ENCODE measurements at regions not wholly inside any gene's neighbourhood (a gene's known extent, or its start where the extent isn't known, plus 50 kb on each side); places are given as distances from the start of the nearest gene placed in this dataset.

GRCh38 chr10:28872587-28873165 is 195.4 kb downstream of the BAMBI start:
- Histone ChIP-seq H3K4me3 (ENCODE audit: low read depth in 1 of 3, low read length in 3 of 3) (no peak overlapping the region), H3K4me1 (ENCODE audit: control insufficient read depth in 4 of 4, insufficient read depth in 4 of 4, low read length in 3 of 4) (peaks cover 0 to 7% (median 6%) of the 10 kb centered on the region in 4 donors), H3K9ac (ENCODE audit: low read depth in 1 of 2, low read length in 2 of 2) (no peak overlapping the region), H3K27me3 (ENCODE audit: control insufficient read depth in 4 of 4, insufficient read depth in 4 of 4, low read length in 3 of 4) (no peaks in the 10 kb centered on the region), H3K9me3 (ENCODE audit: control insufficient read depth in 4 of 4, low read length in 3 of 4) (no peaks in the 10 kb centered on the region), H3K27ac (ENCODE audit: low read depth in 1 of 2, low read length in 2 of 2) (no peak overlapping the region), H3K36me3 (ENCODE audit: control insufficient read depth in 4 of 4, insufficient read depth in 3 of 4, low read depth in 1 of 4, low read length in 3 of 4) (no peaks in the 10 kb centered on the region)
- no peak for DNase-seq (ENCODE audit: low spot score)
- TF ChIP-seq JUND (IDR thresholded peaks at IDR 0.05) (no peak), ZBTB33 (IDR thresholded peaks at IDR 0.05) (no peak), RXRA (IDR thresholded peaks at IDR 0.05) (peak in 1 of 2 donors; percentile 11), YY1 (IDR thresholded peaks at IDR 0.05) (no peak), ATF3 (IDR thresholded peaks at IDR 0.05) (peak; percentile 88), RAD21 (IDR thresholded peaks at IDR 0.05) (peak in 1 of 2 donors; percentile 41), GABPA (IDR thresholded peaks at IDR 0.05 in 1 of 2, conservative IDR thresholded peaks at IDR 0.05 in 1 of 2) (no peak), EGR1 (IDR thresholded peaks at IDR 0.05; ENCODE audit: low read depth in 2 of 2) (no peak), FOXA2 (IDR thresholded peaks at IDR 0.05) (no peak), HNF4A (conservative IDR thresholded peaks at IDR 0.05) (peak in 1 of 2 donors; percentile 41), NR2F2 (IDR thresholded peaks at IDR 0.05) (no peak), SP1 (IDR thresholded peaks at IDR 0.05) (no peak), REST (IDR thresholded peaks at IDR 0.05) (no peak), HNF4G (IDR thresholded peaks at IDR 0.05) (peak; percentile 8), TAF1 (conservative IDR thresholded peaks at IDR 0.05) (no peak), FOXA1 (IDR thresholded peaks at IDR 0.05) (no peak), CTCF (IDR thresholded peaks at IDR 0.05; ENCODE audit: low read depth, low read length, missing input control) (no peak), MAX (IDR thresholded peaks at IDR 0.05) (no peak)
- WGBS: 70% methylated on average over 5 of the region's 5 CpGs
